ENCODE measurements at regions not wholly inside any gene's neighbourhood (a gene's known extent, or its start where the extent isn't known, plus 50 kb on each side); places are given as distances from the start of the nearest gene placed in this dataset.

GRCh38 chr11:15390857-15391256 lies 276.1 kb downstream of the INSC start:
- no peak for FAIRE-seq

- no peak for FAIRE-seq
These were observed 282.1 kb downstream of the INSC start for GRCh38 chr11:15396778-15397177.

- no peak for FAIRE-seq
These were observed 292.2 kb downstream of the INSC start for GRCh38 chr11:15406851-15407351.

- FAIRE-seq = no peak
These were observed 297.3 kb downstream of the INSC start for GRCh38 chr11:15412054-15412453.

GRCh38 chr11:15418921-15419320 lies 304.2 kb downstream of the INSC start:
- FAIRE-seq = no peak

GRCh38 chr11:15419696-15420095 lies 305.0 kb downstream of the INSC start:
- FAIRE-seq = no peak

- no peak for FAIRE-seq
These were observed 315.7 kb downstream of the INSC start for GRCh38 chr11:15430381-15430780.

- FAIRE-seq = no peak
These were observed 319.8 kb downstream of the INSC start for GRCh38 chr11:15434529-15434928.

- no peak for FAIRE-seq
These were observed 331.6 kb downstream of the INSC start for GRCh38 chr11:15446315-15446714.

- FAIRE-seq = no peak
These were observed 332.2 kb downstream of the INSC start for GRCh38 chr11:15446929-15447328.

GRCh38 chr11:15451713-15452112 lies 337.0 kb downstream of the INSC start:
- FAIRE-seq = no peak

- no peak for FAIRE-seq
These were observed 338.6 kb downstream of the INSC start for GRCh38 chr11:15453211-15453765.

GRCh38 chr11:15468466-15468865 lies 353.7 kb downstream of the INSC start:
- FAIRE-seq = no peak

- FAIRE-seq = no peak
These were observed 356.5 kb downstream of the INSC start for GRCh38 chr11:15471048-15471894.

- FAIRE-seq = no peak
These were observed 357.4 kb downstream of the INSC start for GRCh38 chr11:15471895-15472799.

- no peak for FAIRE-seq
These were observed 359.5 kb downstream of the INSC start for GRCh38 chr11:15473954-15474837.

GRCh38 chr11:15476371-15476917 lies 361.7 kb downstream of the INSC start:
- no peak for FAIRE-seq

- no peak for FAIRE-seq
These were observed 367.1 kb downstream of the INSC start for GRCh38 chr11:15481871-15482270.

- no peak for FAIRE-seq
These were observed 368.5 kb downstream of the INSC start for GRCh38 chr11:15483205-15483604.

GRCh38 chr11:15484398-15484797 lies 369.7 kb downstream of the INSC start:
- no peak for FAIRE-seq

- FAIRE-seq = no peak
These were observed 370.7 kb downstream of the INSC start for GRCh38 chr11:15485432-15485831.

- FAIRE-seq = no peak
These were observed 374.6 kb downstream of the INSC start for GRCh38 chr11:15489281-15489680.
